ENCODE measurements at regions not wholly inside any gene's neighbourhood (a gene's known extent, or its start where the extent isn't known, plus 50 kb on each side); places are given as distances from the start of the nearest gene placed in this dataset.
"Not testable (repeated sequence)": the region's sequence is repeated elsewhere in the genome, so short reads cannot be mapped to it uniquely, and the experiment has no call there.

DNA sequence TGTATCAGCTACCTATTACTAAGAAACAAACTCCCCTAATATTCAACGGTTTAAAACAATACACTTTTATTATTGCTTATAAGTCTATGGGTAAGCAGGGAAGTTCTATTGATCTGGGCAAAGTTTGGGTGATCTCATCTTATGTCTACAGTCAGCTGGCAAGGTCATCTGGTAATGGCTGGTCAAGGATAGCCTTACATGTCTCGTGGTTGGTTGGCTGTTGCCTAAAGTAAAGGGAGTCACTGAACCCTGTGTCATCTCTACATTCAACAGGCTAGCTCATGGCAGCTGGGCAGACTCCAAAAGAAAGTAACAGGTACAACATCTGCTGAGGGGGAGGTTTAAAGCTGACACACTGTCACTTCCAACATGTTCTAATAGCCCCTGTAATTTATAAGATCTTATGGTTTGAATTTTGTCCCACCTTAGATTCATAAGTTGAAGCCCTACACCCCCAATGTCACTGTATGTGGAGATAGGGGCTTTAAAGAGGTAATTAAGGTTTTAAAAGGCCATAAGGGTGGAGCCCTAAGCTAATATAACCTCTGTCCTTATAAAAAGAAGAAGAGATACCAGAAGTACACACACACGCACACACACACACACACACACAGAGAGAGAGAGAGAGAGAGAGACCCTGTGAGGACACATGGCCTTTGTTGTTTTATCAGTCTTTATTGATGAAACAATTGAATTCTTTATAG lies 419.1 kb downstream of the NPIPA8 start:
- Histone ChIP-seq H3K4me3 (ENCODE audit: low read depth, low read length) (no peak overlapping the region), H3K27ac (ENCODE audit: low read depth) (no peak overlapping the region), H3K4me1 (ENCODE audit: insufficient read depth) (no peaks in the 10 kb centered on the region), H3K36me3 (ENCODE audit: insufficient read depth) (no peaks in the 10 kb centered on the region)
- DNase-seq (ENCODE audit: extremely low spot score): no peak
- 70% methylated on average over 3 of the region's 3 CpGs for whole genome bisulfite sequencing

DNA sequence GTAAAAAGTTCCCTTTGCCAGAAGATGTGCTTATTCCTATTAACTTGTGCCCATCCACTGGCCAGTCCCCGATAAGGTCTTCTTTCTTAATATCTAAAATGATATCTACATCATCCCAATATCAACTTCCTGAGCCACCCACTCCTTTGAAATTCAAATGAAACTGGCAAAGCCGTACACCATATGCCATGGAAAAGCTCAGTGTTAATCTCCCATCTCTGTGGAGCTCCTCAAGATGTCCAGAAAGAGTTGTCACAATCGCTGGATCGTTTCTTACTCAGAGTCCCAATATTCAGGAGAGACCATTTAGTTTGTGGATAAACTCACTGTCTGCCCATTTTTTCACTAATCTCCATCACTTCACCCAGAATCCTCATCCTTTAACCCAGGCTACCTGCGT lies 420.7 kb downstream of the NPIPA8 start:
- no peak for DNase-seq (ENCODE audit: extremely low spot score)
- WGBS: 88% methylated on average over 5 of the region's 5 CpGs
- no peak overlapping the region for H3K27ac ChIP-seq (ENCODE audit: low read depth)

DNA sequence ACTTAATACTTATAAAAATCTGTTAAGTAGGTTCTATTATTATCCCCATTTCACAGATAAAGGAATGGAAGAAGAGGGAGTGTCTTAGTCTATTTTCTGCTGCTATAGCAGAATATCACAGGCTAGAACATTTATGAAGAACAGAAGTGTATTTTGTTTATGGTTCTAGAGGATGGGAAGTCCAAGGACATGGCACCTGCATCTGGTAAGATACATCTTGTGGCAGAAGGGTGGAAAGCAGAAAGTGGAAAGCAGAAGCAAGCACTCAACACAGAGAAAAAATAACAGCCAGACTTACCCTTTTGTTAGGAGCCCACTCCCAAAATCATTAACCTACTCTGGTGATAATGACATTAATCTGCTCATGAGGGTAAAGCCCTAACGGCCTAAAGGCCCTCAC lies 422.4 kb downstream of the NPIPA8 start:
- no peak overlapping the region for H3K27ac ChIP-seq (ENCODE audit: low read depth)
- 74% methylated on average over 1 of the region's 1 CpG for WGBS
- no peak for DNase-seq (ENCODE audit: extremely low spot score)
- no peaks in the 10 kb centered on the region for H3K36me3 ChIP-seq (ENCODE audit: insufficient read depth)
- no peaks in the 10 kb centered on the region for H3K4me1 ChIP-seq (ENCODE audit: insufficient read depth)
- no peak overlapping the region for H3K4me3 ChIP-seq (ENCODE audit: low read depth, low read length)

More for the DNA sequence above, 420.7 kb downstream of the NPIPA8 start:
- no peaks in the 10 kb centered on the region for H3K36me3 ChIP-seq (ENCODE audit: insufficient read depth)
- no peak overlapping the region for H3K4me3 ChIP-seq (ENCODE audit: low read depth, low read length)
- H3K4me1 ChIP-seq (ENCODE audit: insufficient read depth): no peaks in the 10 kb centered on the region

DNA sequence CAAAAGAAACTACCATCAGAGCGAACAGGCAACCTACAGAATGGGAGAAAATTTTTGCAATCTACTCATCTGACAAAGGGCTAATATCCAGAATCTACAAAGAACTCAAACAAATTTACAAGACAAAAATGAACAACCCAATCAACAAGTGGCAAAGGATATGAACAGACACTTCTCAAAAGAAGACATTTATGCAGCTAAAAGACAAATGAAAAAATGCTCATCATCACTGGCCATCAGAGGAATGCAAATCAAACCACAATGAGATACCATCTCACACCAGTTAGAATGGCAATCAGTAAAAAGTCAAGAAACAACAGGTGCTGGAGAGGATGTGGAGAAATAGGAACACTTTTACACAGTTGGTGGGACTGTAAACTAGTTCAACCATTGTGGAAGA lies 425.0 kb downstream of the NPIPA8 start:
- not testable (repeated sequence) for H3K4me3 ChIP-seq (ENCODE audit: low read depth, low read length); H3K4me1 ChIP-seq (ENCODE audit: insufficient read depth); H3K27ac ChIP-seq (ENCODE audit: low read depth); H3K36me3 ChIP-seq (ENCODE audit: insufficient read depth); DNase-seq (ENCODE audit: extremely low spot score)
- no CpG with 5 or more reads among the region's 1 CpG for WGBS

DNA sequence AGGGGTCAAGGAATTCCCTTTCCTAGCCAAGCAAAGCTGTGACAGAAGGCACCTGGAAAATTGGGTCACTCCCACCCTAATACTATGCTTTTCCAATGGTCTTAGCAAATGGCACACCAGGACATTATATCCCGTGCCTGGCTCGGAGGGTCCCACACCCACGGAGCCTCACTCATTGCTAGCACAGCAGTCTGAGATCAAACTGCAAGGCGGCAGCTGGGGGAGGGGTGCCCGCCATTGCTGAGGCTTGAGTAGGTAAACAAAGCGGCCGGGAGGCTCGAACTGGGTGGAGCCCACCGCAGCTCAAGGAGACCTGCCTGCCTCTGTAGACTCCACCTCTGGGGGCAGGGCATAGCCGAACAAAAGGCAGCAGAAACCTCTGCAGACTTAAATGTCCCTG lies 429.9 kb downstream of the NPIPA8 start:
- not testable (repeated sequence) for H3K36me3 ChIP-seq (ENCODE audit: insufficient read depth); H3K4me1 ChIP-seq (ENCODE audit: insufficient read depth); H3K27ac ChIP-seq (ENCODE audit: low read depth); DNase-seq (ENCODE audit: extremely low spot score); H3K4me3 ChIP-seq (ENCODE audit: low read depth, low read length)
- 93% methylated on average over 10 of the region's 10 CpGs for WGBS

DNA sequence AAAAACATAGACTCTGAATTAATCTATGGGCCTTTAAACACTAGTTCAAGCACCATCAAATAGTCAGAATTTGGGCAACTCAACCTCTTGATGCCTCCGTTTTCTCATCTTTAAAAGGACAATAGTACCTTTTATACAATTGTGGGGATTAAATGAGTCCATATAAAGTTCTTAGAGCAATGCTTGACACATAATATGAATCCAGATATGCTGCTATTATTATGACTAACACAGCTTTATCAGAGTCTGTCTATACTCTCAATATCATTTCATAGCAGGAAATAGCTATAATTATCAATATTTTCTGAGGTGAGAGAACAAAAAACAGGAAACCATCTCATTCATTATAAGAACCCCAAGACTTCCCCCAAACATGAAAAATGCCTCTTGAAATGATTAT lies 430.5 kb upstream of the XYLT1 start:
- no peaks in the 10 kb centered on the region for H3K36me3 ChIP-seq (ENCODE audit: insufficient read depth)
- no peak overlapping the region for H3K27ac ChIP-seq (ENCODE audit: low read depth)
- H3K4me1 ChIP-seq (ENCODE audit: insufficient read depth): no peaks in the 10 kb centered on the region
- no peak for DNase-seq (ENCODE audit: extremely low spot score)
- H3K4me3 ChIP-seq (ENCODE audit: low read depth, low read length): no peak overlapping the region
- 78% methylated on average over 1 of the region's 1 CpG for WGBS

DNA sequence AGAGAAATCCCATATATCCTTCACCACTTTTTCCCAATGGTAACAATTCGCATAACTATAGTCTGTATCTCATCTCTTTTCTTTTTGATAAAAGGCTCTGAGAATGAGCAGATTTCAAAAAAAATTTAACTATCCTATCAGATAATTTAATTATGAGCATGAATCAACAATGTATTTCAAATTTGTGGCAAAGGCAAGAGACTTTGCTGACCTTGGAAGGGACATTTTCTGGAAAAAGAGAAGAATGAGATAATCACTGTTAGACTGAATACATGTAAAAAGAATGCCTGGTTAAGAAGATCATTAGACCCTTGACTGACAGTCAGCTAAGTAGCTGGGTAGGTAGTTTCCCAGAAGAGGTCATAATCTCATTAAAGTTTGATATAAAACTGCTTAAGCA lies 428.4 kb upstream of the XYLT1 start:
- 91% methylated on average over 1 of the region's 1 CpG for WGBS
- Histone ChIP-seq H3K4me1 (ENCODE audit: insufficient read depth) (no peaks in the 10 kb centered on the region), H3K4me3 (ENCODE audit: low read depth, low read length) (no peak overlapping the region), H3K36me3 (ENCODE audit: insufficient read depth) (no peaks in the 10 kb centered on the region), H3K27ac (ENCODE audit: low read depth) (no peak overlapping the region)
- no peak for DNase-seq (ENCODE audit: extremely low spot score)

DNA sequence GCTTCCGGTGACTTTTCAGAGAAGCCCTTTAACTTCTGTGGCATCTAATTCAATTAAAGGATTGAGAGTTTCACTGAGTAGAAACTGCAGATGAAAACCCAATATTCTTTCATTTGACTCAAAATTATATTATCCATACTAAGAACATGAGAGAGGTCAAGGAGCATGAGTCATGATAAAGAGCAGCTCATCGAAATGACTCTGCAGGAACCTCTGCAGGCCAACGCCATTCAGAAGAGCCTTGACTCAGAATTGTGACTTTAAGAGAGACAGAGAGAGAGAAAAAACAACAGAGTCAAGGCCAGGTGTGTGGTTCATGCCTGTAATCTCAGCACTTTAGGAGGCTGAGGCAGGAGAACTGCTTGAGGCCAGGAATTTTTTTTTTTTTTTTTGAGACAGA lies 417.2 kb upstream of the XYLT1 start:
- no peak for DNase-seq (ENCODE audit: extremely low spot score)
- H3K27ac ChIP-seq (ENCODE audit: low read depth): no peak overlapping the region
- H3K4me3 ChIP-seq (ENCODE audit: low read depth, low read length): no peak overlapping the region
- H3K4me1 ChIP-seq (ENCODE audit: insufficient read depth): no peaks in the 10 kb centered on the region
- no peaks in the 10 kb centered on the region for H3K36me3 ChIP-seq (ENCODE audit: insufficient read depth)
- WGBS: 84% methylated on average over 3 of the region's 3 CpGs

DNA sequence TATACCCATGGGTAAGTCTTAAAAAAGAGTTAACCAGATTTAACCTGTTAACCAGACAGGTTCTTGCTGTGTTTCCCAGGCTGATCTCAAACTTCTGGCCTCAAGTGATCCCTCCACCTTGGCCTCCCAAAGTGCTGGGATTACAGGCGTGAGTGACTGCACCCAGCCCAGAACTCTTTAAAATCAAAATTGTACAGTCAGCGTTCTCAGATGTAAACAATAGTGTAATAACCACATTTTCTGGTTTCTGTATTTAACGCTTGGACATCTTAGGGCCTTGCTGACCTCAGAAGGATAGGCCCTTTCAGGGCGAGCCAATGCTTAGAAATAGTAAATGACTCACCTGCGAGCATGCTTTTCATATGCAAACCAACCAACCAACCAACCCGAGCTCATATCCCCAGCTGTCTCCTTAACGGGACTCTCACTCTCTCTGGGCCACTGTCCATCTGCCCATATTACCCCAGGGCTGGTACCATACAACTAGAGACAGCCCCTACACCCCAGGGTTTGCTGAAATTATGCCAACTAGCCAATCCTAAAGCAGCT lies 415.0 kb upstream of the XYLT1 start:
- H3K36me3 ChIP-seq (ENCODE audit: insufficient read depth): no peaks in the 10 kb centered on the region
- no peak overlapping the region for H3K4me3 ChIP-seq (ENCODE audit: low read depth, low read length)
- 66% methylated on average over 7 of the region's 7 CpGs for WGBS
- H3K27ac ChIP-seq (ENCODE audit: low read depth): no peak overlapping the region
- no peak for DNase-seq (ENCODE audit: extremely low spot score)
- no peaks in the 10 kb centered on the region for H3K4me1 ChIP-seq (ENCODE audit: insufficient read depth)

DNA sequence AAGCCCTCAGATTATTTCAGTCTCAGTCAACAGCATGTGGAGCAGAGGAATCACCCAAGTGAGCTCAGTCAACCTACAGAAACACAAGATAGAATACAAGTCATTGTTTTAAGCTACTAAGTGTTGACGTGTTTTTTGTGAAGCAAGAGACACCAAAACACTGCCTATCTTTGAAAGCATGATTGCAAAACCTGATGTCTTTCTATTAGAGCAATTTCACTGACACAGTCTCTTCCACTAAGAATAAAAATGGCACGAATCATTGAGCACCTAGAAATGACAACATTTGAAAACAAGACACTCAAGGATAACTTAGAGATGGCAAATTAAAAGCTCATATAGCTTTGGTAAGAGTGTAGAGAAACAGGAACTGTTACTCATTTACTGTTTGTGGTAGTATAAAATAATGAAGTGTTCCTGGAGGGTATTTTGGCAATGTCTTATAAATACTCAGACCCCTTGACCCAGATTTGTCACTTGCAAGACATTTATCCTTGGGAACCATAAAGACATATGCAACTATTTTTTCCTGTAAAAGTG lies 407.1 kb upstream of the XYLT1 start:
- 76% methylated on average over 2 of the region's 2 CpGs for WGBS
- DNase-seq (ENCODE audit: extremely low spot score): no peak
- no peaks in the 10 kb centered on the region for H3K4me1 ChIP-seq (ENCODE audit: insufficient read depth)
- no peak overlapping the region for H3K4me3 ChIP-seq (ENCODE audit: low read depth, low read length)
- no peak overlapping the region for H3K27ac ChIP-seq (ENCODE audit: low read depth)
- H3K36me3 ChIP-seq (ENCODE audit: insufficient read depth): no peaks in the 10 kb centered on the region

DNA sequence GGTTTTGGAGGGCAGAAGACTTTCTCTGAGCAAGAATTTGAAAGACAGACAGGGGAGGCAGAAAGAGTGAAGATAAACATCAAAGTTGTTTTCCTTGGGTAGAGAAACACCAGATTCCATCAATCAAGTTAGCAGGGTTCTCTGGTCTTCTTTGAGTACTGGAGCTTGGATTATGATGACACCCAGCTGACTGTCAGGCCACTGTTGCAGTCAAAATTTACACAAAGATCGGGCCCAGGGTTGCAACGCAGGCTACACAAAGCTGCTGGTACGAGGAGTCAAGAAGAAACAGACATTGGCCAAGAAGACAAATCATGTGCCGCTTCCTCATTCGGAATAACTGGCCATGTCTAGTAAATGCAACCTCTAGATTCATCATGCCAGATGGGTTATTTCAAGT lies 396.2 kb upstream of the XYLT1 start:
- Histone ChIP-seq H3K36me3 (ENCODE audit: insufficient read depth) (no peaks in the 10 kb centered on the region), H3K4me3 (ENCODE audit: low read depth, low read length) (no peak overlapping the region), H3K27ac (ENCODE audit: low read depth) (no peak overlapping the region), H3K4me1 (ENCODE audit: insufficient read depth) (no peaks in the 10 kb centered on the region)
- WGBS: 71% methylated on average over 5 of the region's 5 CpGs
- DNase-seq (ENCODE audit: extremely low spot score): no peak

DNA sequence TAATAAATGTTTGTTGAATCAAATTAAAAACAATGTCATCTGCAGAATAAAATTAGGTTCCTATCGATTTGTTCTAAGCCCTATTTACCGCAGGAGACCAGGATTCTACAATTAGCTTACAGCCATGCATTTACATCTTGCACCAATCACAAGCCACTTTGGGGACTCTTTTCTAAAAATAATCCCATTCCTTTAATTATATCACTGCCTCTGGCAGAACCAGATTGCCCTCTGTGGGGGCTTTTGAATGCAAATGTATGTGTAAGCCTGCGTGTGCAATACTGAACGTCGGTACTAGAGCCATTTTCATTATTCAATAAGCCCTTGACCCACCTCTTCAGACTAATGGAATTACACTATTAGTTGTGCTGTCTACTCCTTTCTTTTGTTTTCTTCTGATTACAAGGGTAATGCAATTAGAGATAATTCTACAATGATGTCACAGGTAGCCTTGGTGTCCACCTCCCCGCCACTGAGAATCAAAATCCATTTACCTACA lies 391.3 kb upstream of the XYLT1 start:
- 85% methylated on average over 6 of the region's 6 CpGs for WGBS
- DNase-seq (ENCODE audit: extremely low spot score): no peak
- H3K36me3 ChIP-seq (ENCODE audit: insufficient read depth): no peaks in the 10 kb centered on the region
- H3K27ac ChIP-seq (ENCODE audit: low read depth): no peak overlapping the region
- no peaks in the 10 kb centered on the region for H3K4me1 ChIP-seq (ENCODE audit: insufficient read depth)
- no peak overlapping the region for H3K4me3 ChIP-seq (ENCODE audit: low read depth, low read length)

DNA sequence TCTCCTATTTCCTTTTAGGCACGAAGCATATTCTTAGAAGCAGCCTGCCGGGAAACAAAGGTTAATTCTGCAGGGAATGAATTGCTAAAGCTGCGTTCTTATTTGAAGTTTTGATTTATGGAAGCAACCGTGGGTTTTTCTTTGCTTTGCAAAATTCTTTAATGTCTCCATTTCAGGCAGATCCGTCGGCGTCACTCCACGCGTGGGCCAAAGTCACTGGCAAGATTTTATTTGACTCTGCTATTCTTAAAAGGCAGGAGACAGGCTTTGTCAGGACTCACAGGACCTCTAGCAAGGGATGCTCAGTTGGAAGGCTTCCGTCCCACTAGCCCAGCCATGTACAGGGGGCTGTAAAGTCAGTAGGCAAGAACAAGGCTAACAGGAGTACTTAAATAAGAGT lies 387.3 kb upstream of the XYLT1 start:
- no peaks in the 10 kb centered on the region for H3K36me3 ChIP-seq (ENCODE audit: insufficient read depth)
- no peak for DNase-seq (ENCODE audit: extremely low spot score)
- no peaks in the 10 kb centered on the region for H3K4me1 ChIP-seq (ENCODE audit: insufficient read depth)
- WGBS: 51% methylated on average over 10 of the region's 10 CpGs
- no peak overlapping the region for H3K27ac ChIP-seq (ENCODE audit: low read depth)
- no peak overlapping the region for H3K4me3 ChIP-seq (ENCODE audit: low read depth, low read length)

DNA sequence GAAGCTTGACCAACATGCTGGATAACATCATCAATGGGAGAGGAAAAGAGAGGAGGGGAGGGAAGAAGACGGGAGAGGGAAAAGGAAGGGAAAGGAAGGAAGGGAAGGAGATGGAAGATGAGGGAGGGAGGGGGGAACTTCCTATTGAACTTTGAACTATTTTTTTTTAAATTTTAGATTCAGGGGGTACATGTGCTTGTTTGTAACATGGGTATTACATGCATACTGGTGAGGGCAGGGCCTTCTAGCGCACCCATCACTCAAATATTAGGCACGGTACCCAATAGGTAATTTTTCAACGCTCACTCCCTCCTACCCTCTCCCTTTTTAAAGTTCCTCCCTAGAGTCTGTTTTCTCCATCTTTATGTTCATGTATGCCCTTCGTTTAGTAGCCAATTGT lies 383.2 kb upstream of the XYLT1 start:
- Histone ChIP-seq H3K4me3 (ENCODE audit: low read depth, low read length) (no peak overlapping the region), H3K4me1 (ENCODE audit: insufficient read depth) (no peaks in the 10 kb centered on the region), H3K27ac (ENCODE audit: low read depth) (no peak overlapping the region), H3K36me3 (ENCODE audit: insufficient read depth) (no peaks in the 10 kb centered on the region)
- DNase-seq (ENCODE audit: extremely low spot score): no peak
- WGBS: 89% methylated on average over 5 of the region's 5 CpGs

Measured in urinary bladder (tissue), 3 donors.